CD14-positive monocyte (primary cell): ENCODE measurements at regions not wholly inside any gene's neighbourhood (a gene's known extent, or its start where the extent isn't known, plus 50 kb on each side); places are given as distances from the start of the nearest gene placed in this dataset.

Source experiments
- DNase-seq, 3 donors: peaks; one replicate each; pipeline ENCODE4 v3.0.0-alpha.2; 2011 to 2022
- H2AFZ ChIP-seq: 2 replicates; pipeline ENCODE4 v1.6.0; 2012; ENCODE audit warnings: mild to moderate bottlenecking, low read depth, low read length, inconsistent platforms; ENCODE audit not compliant: insufficient read depth, poor library complexity, severe bottlenecking
- H3K27ac ChIP-seq, 2 donors: 1 replicate in 1 of 2; 2 replicates in 1 of 2; pipeline ENCODE4 v1.5.1; 2012 to 2013; ENCODE audit warnings: low read length in 2 of 2, control low read depth in 1 of 2, inconsistent platforms in 1 of 2, low read depth in 1 of 2, mild to moderate bottlenecking in 1 of 2
- H3K27me3 ChIP-seq, 2 donors: one replicate each; pipeline versions ENCODE4 v1.6.0 to v1.6.1; 2011 to 2013; ENCODE audit warnings: low read length in 2 of 2; ENCODE audit not compliant: control insufficient read depth in 2 of 2, insufficient read depth in 2 of 2
- H3K36me3 ChIP-seq, 2 donors: replicated peaks in 1 of 2; 1 replicate in 1 of 2; 2 replicates in 1 of 2; pipeline versions ENCODE4 v1.5.1 to v1.6.1; 2012 to 2013; ENCODE audit warnings: low read length in 2 of 2, control low read depth in 1 of 2, inconsistent platforms in 1 of 2, mild to moderate bottlenecking in 1 of 2; ENCODE audit not compliant: insufficient read depth in 2 of 2, control insufficient read depth in 1 of 2
- H3K4me1 ChIP-seq, 2 donors: 1 replicate in 1 of 2; 2 replicates in 1 of 2; pipeline versions ENCODE4 v1.5.1 to v1.6.1; 2012 to 2013; ENCODE audit warnings: low read length in 2 of 2, control low read depth in 1 of 2, inconsistent platforms in 1 of 2, mild to moderate bottlenecking in 1 of 2, moderate library complexity in 1 of 2; ENCODE audit not compliant: insufficient read depth in 2 of 2, control insufficient read depth in 1 of 2
- H3K4me2 ChIP-seq: replicated peaks from 2 replicates; pipeline ENCODE3; 2012; ENCODE audit warnings: low read length, moderate library complexity, mild to moderate bottlenecking; ENCODE audit not compliant: poor library complexity, severe bottlenecking; ENCODE audit errors: extremely low read depth
- H3K4me3 ChIP-seq, 3 experiments: fragments of 200-600 bp in 1 of 3; sonication (generic) in 1 of 3; replicated peaks in 1 of 3; 1 replicate in 2 of 3; 2 replicates in 1 of 3; pipeline ENCODE4 v1.5.1; 2011 to 2013; ENCODE audit warnings: low read length in 3 of 3, mild to moderate bottlenecking in 3 of 3, control low read depth in 2 of 3, low read depth in 2 of 3, inconsistent platforms in 1 of 3, moderate library complexity in 1 of 3
- H3K79me2 ChIP-seq: 2 replicates; pipeline ENCODE4 v1.6.0; 2012; ENCODE audit warnings: mild to moderate bottlenecking, control low read depth, inconsistent platforms, low read length, moderate library complexity; ENCODE audit not compliant: insufficient read depth
- H3K9ac ChIP-seq: 2 replicates; pipeline ENCODE4 v1.6.0; 2017; ENCODE audit warnings: low read length, mild to moderate bottlenecking; ENCODE audit not compliant: insufficient read depth, poor library complexity, severe bottlenecking
- H3K9me3 ChIP-seq, 2 donors: replicated peaks in 1 of 2; 1 replicate in 1 of 2; 2 replicates in 1 of 2; pipeline versions ENCODE4 v1.5.1 to v1.6.1; 2012 to 2013; ENCODE audit warnings: low read length in 2 of 2, control low read depth in 1 of 2; ENCODE audit not compliant: control insufficient read depth in 1 of 2, insufficient read depth in 1 of 2
- H4K20me1 ChIP-seq: 2 replicates; pipeline ENCODE4 v1.6.0; 2012; ENCODE audit warnings: mild to moderate bottlenecking, low read length, control low read depth, moderate library complexity; ENCODE audit not compliant: insufficient read depth
- H3K27ac Mint-ChIP-seq, 7 donors: one replicate each; pipeline ENCODE4 v1.8.0; 2020; ENCODE audit warnings: mild to moderate bottlenecking in 7 of 7, mixed read lengths in 7 of 7, moderate library complexity in 6 of 7, inconsistent platforms in 2 of 7
- H3K27me3 Mint-ChIP-seq, 3 donors: one replicate each; pipeline ENCODE4 v1.8.0; 2021 to 2022; ENCODE audit warnings: low read depth in 3 of 3, mild to moderate bottlenecking in 3 of 3, mixed read lengths in 3 of 3, moderate library complexity in 3 of 3, inconsistent platforms in 1 of 3
- H3K36me3 Mint-ChIP-seq, 2 donors: one replicate each; pipeline ENCODE4 v1.8.0; 2020; ENCODE audit warnings: mixed read lengths in 2 of 2, inconsistent platforms in 1 of 2, mild to moderate bottlenecking in 1 of 2
- H3K4me1 Mint-ChIP-seq: one replicate; pipeline ENCODE4 v1.8.0; 2020; ENCODE audit warnings: mild to moderate bottlenecking, mixed read lengths
- H3K4me3 Mint-ChIP-seq, 2 donors: one replicate each; pipeline ENCODE4 v1.8.0; 2020; ENCODE audit warnings: mild to moderate bottlenecking in 2 of 2, mixed read lengths in 2 of 2, moderate library complexity in 1 of 2
- H3K9me3 Mint-ChIP-seq, 7 donors: one replicate each; pipeline ENCODE4 v1.8.0; 2020 to 2022; ENCODE audit warnings: mixed read lengths in 7 of 7, mild to moderate bottlenecking in 6 of 7, moderate library complexity in 6 of 7, inconsistent platforms in 2 of 7
- WGBS: methylation state at CpG from one replicate; pipeline ENCODE4 v1.1.5; 2013; ENCODE audit warnings: missing lambda C conversion rate; ENCODE audit not compliant: insufficient coverage; 5-methylcytosine and 5-hydroxymethylcytosine counted together
- intact Hi-C, 2 donors: fragments of 100-400 bp; cut with micrococcal nuclease; formaldehyde crosslinking; loops; one replicate each; pipeline versions ENCODE4 v1.15.0 to v1.15.1; 2023
- TF ChIP-seq, protein P1 (sequence below): fragments of 200-600 bp; IDR thresholded peaks from one replicate; pipeline ENCODE4 v1.8.0; 2022; ENCODE audit warnings: antibody characterized with exemption, mild to moderate bottlenecking

DNA sequence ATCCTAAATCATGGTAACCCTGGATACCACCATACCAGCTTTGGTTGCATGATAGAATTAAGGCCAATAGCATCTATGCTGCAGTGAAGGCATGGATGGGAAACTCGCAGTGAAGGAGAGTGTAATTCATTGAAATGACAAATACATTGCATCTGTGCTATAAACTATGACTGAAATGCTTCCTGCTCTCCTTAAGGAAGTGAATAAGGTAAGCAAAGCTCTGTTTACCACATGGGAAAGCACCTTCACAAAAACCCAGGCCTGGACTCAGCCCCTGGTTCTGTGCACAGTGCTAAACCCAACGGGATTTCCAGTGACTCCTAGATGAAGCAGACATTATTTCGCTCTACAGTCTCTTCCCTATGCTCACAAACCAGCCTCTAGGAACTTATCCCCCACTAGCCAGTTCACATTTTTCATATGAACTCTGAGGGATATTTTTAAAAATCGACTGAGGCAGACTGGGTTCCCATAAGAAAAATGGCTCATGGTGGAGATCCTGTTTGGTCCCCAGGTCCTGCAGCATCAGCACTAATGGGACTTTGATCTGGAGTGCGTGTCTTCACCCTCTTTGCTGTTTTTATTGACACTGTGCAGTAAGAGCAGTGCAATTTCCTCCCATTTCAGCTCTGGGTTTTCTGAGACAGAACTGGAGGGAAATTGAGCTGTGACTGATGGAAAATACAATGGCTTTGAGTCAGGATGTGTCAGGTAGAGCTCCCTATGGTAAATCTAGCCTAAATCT, 362.7 kb downstream of the SIPA1L2 start:
- H3K27me3 Mint-ChIP-seq, result peaks cover 8 to 14% (median 14%) of the 10 kb centered on the region in 3 donors
- H4K20me1 ChIP-seq, result no peaks in the 10 kb centered on the region
- H3K4me2 ChIP-seq, result no peak overlapping the region
- intact Hi-C loops, result no loop called here
- H3K9me3 Mint-ChIP-seq, result no peaks in the 10 kb centered on the region
- WGBS, result 51% methylated on average over 4 of the region's 5 CpGs
- H3K4me1 ChIP-seq, result no peaks in the 10 kb centered on the region
- H3K27ac Mint-ChIP-seq, result no peak overlapping the region
- H3K4me1 Mint-ChIP-seq, result no peaks in the 10 kb centered on the region
- H3K27me3 ChIP-seq, result peaks cover 5 to 9% of the 10 kb centered on the region in 2 donors
- no peak overlapping the region for H2AFZ ChIP-seq
- H3K27ac ChIP-seq, result no peak overlapping the region
- H3K79me2 ChIP-seq, result no peaks in the 10 kb centered on the region
- no peak for DNase-seq
- no peaks in the 10 kb centered on the region for H3K36me3 ChIP-seq
- TF ChIP-seq, protein P1, sequence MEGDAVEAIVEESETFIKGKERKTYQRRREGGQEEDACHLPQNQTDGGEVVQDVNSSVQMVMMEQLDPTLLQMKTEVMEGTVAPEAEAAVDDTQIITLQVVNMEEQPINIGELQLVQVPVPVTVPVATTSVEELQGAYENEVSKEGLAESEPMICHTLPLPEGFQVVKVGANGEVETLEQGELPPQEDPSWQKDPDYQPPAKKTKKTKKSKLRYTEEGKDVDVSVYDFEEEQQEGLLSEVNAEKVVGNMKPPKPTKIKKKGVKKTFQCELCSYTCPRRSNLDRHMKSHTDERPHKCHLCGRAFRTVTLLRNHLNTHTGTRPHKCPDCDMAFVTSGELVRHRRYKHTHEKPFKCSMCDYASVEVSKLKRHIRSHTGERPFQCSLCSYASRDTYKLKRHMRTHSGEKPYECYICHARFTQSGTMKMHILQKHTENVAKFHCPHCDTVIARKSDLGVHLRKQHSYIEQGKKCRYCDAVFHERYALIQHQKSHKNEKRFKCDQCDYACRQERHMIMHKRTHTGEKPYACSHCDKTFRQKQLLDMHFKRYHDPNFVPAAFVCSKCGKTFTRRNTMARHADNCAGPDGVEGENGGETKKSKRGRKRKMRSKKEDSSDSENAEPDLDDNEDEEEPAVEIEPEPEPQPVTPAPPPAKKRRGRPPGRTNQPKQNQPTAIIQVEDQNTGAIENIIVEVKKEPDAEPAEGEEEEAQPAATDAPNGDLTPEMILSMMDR, result no peak
- H3K4me3 Mint-ChIP-seq, result no peak overlapping the region
- no peak overlapping the region for H3K9ac ChIP-seq
- no peak overlapping the region for H3K4me3 ChIP-seq
- H3K36me3 Mint-ChIP-seq, result no peaks in the 10 kb centered on the region
- H3K9me3 ChIP-seq, result no peaks in the 10 kb centered on the region

DNA sequence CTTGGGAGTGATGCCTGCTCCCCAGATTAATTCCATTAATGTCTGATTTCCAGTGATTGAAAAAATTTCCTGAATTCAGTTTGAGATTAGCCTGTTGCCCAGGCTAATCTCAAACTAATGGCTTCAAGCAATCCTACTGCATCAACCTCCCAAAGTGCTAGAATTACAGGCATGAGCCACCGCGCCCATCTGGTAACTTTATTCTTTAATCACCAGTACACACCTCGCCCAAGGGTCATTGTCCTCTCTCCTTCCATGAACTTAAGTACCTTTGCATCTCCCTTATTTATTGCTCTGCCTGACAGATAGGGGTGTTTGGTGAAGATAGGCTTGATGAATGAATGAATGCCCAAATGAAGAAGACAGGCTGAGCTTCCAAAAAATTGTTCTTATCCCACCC, 366.5 kb downstream of the SIPA1L2 start:
- Mint-ChIP-seq H3K27me3 (peaks cover 17 to 30% (median 20%) of the 10 kb centered on the region in 3 donors), H3K4me3 (no peak overlapping the region), H3K36me3 (no peaks in the 10 kb centered on the region), H3K4me1 (no peaks in the 10 kb centered on the region), H3K9me3 (no peaks in the 10 kb centered on the region), H3K27ac (no peak overlapping the region)
- no peaks in the 10 kb centered on the region for H3K79me2 ChIP-seq
- H3K27ac ChIP-seq, result no peak overlapping the region
- no peak overlapping the region for H3K4me3 ChIP-seq
- H3K36me3 ChIP-seq, result no peaks in the 10 kb centered on the region
- H2AFZ ChIP-seq, result no peak overlapping the region
- no peak overlapping the region for H3K4me2 ChIP-seq
- H4K20me1 ChIP-seq, result no peaks in the 10 kb centered on the region
- no peak overlapping the region for H3K9ac ChIP-seq
- no peak for DNase-seq
- WGBS, result no CpG with 5 or more reads among the region's 3 CpGs
- no peaks in the 10 kb centered on the region for H3K9me3 ChIP-seq
- intact Hi-C loops, result no loop called here
- H3K27me3 ChIP-seq, result peaks cover 6 to 12% of the 10 kb centered on the region in 2 donors
- H3K4me1 ChIP-seq, result no peaks in the 10 kb centered on the region
- TF ChIP-seq, protein P1, result no peak
